ENCODE measurements at regions not wholly inside any gene's neighbourhood (a gene's known extent, or its start where the extent isn't known, plus 50 kb on each side); places are given as distances from the start of the nearest gene placed in this dataset.

GRCh38 chr7:109125001-109125400, 555.3 kb downstream of the DNAJB9 start:
- TF ChIP-seq CTCF (conservative IDR thresholded peaks at IDR 0.05), result no peak
- no peak overlapping the region for H3K27ac ChIP-seq

DNA sequence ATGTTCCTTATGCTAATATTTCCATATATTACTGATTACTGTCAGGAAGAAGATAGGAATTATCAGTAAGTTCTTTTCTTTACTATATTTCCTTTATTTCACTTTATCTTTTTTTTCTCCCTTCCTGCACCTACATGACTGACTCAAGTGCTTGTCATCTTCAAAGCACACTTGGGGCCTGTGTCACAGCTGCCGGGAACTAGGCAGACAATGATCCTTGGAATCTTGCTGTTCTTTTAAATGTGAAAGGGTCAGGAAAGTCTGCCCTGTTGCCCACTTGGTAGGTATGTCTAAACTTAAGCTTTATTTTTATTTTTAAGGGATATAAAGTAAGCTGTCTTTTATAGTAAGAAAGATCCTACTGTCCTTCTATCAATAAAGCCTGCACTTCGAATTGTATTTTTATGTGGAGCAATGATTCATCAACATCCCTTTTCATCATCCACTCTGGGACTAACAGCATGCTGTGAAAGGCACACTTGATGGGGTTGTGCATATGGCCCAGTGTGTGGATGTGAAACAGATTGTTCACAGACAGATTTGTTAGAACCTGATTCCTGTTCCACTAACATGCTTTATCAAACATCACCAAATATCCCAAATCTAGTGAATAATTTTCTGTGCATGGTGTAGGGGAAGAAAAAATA, 556.9 kb downstream of the DNAJB9 start:
- TF ChIP-seq CTCF (conservative IDR thresholded peaks at IDR 0.05), result no peak
- H3K27ac ChIP-seq, result no peak overlapping the region

- H3K27ac ChIP-seq, result no peak overlapping the region
These were observed 557.5 kb downstream of the DNAJB9 start for GRCh38 chr7:109127145-109127544.

GRCh38 chr7:109131141-109131540, 561.5 kb downstream of the DNAJB9 start:
- TF ChIP-seq CTCF (conservative IDR thresholded peaks at IDR 0.05), result no peak
- no peak overlapping the region for H3K27ac ChIP-seq

More at GRCh38 chr7:109127145-109127544, 557.5 kb downstream of the DNAJB9 start:
- no peak for TF ChIP-seq CTCF (conservative IDR thresholded peaks at IDR 0.05)

GRCh38 chr7:109136893-109137292, 567.2 kb downstream of the DNAJB9 start:
- TF ChIP-seq CTCF (conservative IDR thresholded peaks at IDR 0.05), result no peak

GRCh38 chr7:109154748-109155147, 585.1 kb downstream of the DNAJB9 start:
- no peak for TF ChIP-seq CTCF (conservative IDR thresholded peaks at IDR 0.05)

More at GRCh38 chr7:109136893-109137292, 567.2 kb downstream of the DNAJB9 start:
- H3K27ac ChIP-seq, result no peak overlapping the region

DNA sequence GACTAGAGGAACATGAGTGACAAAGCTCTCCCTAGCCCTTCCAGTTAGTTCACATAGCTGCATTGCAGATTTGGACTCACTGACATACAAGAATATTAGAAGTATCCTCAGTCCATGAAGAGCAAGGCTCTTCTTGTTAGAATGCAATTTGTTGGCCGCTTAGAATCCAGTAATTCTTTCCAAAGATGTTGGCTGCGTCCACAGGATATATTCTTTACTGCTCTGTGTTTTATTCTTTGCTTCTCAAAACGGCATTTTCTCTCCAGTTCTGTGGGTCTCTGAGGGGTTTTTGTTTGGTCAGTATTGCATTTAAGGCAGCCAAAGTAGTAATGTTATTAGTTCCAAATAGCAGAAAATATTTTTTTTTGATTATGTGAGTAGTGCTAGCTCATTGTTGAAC, 588.6 kb downstream of the DNAJB9 start:
- no peak for TF ChIP-seq CTCF (conservative IDR thresholded peaks at IDR 0.05)

More at GRCh38 chr7:109154748-109155147, 585.1 kb downstream of the DNAJB9 start:
- no peak overlapping the region for H3K27ac ChIP-seq

More for the DNA sequence above, 588.6 kb downstream of the DNAJB9 start:
- no peak overlapping the region for H3K27ac ChIP-seq

All from VCaP (cell line).